ENCODE measurements at regions not wholly inside any gene's neighbourhood (a gene's known extent, or its start where the extent isn't known, plus 50 kb on each side); places are given as distances from the start of the nearest gene placed in this dataset.
"Not testable (repeated sequence)": the region's sequence is repeated elsewhere in the genome, so short reads cannot be mapped to it uniquely, and the experiment has no call there.

DNA sequence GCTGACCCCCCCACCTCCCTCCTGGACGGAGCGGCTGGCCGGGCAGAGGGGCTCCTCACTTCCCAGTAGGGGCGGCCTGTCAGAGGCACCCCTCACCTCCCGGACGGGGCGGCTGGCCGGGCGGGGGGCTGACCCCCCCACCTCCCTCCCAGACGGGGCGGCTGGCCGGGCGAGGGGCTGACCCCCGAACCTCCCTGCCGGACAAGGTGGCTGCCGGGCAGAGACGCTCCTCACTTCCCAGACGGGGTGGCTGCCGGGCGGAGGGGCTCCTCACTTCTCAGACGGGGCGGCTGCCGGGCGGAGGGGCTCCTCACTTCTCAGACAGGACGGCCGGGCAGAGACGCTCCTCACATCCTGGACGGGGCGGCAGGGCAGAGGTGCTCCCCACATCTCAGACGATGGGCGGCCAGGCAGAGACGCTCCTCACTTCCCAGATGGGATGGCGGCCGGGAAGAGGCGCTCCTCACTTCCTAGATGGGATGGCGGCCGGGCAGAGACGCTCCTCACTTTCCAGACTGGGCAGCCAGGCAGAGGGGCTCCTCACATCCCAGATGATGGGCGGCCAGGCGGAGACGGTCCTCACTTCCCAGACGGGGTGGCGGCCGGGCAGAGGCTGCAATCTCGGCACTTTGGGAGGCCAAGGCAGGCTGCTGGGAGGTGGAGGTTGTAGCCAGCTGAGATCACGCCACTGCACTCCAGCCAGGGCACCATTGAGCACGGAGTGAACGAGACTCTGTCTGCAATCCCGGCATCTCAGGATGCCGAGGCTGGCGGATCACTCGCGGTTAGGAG, 66.2 kb upstream of the PAPPA2 start:
- not testable (repeated sequence) for DNase-seq

DNA sequence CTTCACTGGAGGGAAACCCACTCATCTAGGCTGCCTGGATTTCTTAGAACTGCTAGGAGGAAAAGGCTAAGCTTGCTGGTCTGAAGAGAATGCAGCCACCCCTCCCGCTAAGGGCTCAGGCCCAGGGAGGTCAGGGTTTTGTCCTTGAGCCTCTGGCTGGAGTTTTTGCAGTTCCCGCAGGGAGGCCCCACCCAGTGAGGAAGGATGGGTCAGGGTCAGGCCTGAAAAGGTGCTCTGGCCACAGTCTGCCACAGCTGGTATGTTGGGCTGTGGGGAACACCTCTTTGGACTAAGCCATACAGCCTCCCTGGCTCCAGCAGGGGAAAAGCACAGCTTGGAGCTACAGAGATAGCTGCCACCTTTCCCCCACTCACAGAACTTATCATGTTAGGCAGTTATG, 71.4 kb upstream of the PAPPA2 start:
- DNase-seq = no peak

DNA sequence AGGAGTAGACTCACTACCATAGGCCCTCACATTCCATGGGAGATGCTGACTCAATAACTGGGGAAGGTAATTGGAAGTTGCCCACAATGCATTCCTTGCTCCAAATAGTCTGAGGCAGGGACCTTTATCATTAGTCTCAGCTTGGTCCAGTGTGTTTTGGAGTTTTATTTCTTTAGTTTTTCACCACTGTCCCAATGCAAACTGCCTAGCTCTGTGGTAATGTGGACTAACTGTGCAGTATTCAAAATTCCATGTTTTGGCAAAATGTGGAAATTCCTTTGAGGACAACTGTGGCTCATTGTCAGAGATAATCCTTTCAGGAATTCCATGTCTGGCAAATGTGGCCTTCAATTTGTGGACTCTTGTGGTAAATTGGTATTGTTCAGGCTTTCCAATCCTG, 78.1 kb upstream of the PAPPA2 start:
- no peak for DNase-seq

DNA sequence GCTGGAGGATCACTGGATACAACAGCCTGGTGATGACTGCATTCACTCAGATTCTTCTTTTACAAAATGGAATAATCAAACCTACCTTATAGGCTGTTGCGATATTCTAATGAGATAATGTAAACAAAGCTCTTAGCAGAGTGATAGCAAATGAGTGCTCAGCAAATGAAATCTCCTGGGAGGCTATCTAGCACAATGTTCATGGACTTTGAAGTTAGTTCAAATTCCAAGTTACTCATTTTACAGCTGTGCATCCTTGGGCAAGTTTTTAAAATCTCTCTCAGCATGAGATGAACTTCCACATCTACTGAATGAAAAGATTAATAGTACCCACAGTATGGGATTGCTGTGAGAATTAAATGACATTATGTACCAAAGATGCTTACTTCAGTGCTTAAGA, 80.8 kb upstream of the PAPPA2 start:
- DNase-seq = no peak

DNA sequence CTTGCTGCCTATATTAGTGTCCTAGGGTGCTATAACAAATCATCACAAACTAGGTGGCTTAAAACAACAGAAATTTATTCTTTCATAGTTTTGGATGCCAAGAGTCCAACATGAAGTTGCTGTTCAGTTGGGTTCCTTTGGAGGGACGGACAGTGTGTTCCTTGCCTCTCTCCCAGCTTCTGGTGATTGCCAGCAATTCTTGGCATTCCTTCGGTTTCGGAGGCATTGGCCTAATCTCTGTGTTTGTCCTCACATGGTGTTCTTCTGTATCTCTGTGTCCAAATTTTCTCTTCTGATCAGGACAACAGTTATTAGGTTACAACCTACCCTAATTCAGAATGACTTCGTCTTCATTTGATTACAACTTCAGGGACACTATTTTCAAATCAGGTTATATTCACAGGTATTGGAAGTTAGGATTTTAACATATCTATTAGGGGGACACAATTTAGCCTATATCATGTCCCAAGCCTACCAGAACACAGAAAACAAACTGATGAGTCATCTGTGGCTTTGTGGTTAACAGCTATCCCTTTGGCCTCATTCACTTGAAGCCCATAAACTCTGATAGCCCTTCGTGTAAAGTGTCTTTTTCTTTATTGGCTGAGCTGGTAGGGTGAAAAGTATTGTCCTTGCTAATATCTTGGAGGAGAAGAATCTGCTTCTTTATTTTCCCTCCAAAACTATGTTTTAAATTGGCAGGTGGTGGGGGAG, 83.2 kb upstream of the PAPPA2 start:
- peak; percentile 89 for DNase-seq

DNA sequence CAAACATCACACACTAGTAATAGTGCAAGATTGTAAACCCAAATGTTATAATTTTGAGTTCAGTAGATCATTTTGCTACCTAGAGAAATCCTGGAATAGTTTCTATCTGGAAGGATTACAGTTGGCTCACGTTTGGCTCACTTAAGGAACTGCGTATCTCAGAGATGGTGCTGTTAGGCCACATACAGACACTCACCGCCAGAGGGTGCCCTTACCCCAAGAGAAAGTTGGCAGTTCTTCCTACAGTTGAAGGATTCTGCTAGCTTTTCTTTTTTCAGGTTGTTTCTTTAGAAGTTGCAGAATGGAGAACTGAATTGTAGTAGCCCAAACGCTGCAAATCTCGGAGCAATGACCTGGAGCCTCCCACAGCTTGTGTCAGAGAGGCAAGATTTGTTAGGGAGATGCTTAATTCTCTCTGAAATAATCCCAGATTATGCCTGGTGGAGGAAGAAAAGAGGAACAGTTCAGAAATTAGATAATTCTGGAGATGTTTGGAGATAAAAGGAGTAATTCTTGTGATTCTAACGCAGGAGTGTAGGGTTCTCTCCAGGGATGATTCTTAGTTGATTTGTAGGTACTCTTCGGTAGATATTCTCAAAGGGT, 87.9 kb upstream of the PAPPA2 start:
- DNase-seq = peak; percentile 95

DNA sequence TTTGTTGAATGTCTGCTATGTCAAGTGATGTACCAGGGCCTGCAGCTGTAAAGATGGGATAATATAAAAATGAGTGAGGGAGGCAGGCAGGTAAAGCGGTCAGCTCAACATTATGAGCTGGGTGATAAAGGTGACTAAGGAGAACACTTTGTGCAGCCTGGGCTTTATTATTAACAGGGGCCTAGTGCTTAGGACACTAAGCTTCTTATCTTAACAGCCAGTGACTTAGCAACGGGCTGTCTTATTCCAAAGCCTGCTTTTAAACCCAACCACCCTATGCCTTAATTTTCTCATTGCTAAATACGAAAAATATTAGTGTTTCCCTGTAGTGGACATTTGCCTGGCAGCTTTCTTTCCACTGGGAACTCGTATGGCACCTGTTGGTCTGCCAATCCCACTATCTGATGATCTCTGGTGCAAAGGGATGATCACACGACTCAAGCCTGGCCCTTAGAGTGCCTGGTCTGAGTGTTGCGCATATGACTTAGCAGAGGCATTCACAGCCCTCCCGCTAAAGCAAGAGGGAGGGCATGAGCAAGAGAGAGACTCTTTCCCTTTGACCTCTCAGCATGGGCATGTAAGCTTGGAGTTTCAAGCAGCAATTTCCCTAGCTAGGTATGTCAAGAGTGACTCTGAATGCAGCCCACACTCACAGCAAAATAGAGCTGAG, 98.6 kb upstream of the PAPPA2 start:
- DNase-seq = peak; percentile 14

DNA sequence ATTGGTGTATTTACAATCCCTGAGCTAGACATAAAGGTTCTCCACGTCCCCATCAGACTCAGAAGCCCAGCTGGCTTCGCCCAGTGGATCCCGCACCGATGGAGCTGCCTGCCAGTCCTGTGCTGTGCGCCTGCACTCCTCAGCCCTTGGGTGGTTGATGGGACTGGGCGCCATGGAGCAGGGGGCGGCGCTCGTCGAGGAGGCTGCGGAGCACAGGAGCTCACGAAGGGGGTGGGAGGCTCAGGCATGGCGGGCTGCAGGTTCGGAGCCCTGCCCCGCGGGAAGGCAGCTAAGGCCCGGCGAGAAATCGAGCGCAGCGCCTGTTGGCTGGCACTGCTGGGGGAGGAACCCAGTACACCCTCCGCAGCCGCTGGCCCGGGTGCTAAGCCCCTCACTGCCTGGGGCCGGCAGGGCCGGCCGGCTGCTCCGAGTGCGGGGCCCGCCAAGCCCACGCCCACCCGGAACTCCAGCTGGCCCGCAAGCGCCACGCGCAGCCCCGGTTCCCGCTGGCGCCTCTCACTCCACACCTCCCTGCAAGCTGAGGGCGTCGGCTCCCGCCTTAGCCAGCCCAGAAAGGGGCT, 113.8 kb upstream of the PAPPA2 start:
- not testable (repeated sequence) for DNase-seq

DNA sequence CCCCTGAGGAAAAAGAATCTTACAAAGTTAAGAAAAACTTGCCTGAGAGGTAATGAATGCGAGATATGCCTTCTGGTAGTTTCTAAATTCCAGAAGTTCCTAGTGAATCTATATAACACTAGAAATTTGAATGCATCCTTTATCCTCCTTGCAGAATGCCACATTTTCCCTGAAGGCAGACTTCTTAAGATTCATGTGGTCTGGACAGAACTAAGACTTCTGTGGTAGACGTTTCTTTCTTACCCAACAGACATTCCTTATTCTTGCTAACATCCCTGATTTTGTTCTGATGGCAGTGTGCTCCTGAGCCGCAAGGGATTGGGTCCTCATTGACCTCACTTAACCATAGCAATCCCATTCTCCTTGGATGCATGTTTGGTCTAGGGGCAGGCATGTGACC, 121.3 kb upstream of the PAPPA2 start:
- DNase-seq = no peak

DNA sequence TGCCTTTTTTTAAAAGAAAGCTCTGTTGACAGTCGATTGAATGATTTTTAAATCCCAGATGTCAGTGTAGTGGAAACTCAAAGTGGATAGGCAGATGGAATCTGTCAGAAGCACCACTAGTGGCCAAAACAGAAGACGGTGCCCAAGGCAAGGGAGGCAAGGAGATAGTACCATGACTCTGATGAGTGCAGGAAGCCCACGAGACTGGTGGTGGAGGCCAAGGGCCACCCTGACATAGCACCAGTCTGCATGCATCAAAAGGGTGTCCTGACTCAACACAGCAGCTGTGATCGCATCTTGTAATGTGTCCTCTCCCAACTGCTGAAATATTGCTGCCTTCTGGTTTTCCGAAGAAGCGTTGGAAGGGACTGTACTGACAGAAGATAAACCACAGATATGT, 124.1 kb upstream of the PAPPA2 start:
- peak; percentile 15 for DNase-seq

DNA sequence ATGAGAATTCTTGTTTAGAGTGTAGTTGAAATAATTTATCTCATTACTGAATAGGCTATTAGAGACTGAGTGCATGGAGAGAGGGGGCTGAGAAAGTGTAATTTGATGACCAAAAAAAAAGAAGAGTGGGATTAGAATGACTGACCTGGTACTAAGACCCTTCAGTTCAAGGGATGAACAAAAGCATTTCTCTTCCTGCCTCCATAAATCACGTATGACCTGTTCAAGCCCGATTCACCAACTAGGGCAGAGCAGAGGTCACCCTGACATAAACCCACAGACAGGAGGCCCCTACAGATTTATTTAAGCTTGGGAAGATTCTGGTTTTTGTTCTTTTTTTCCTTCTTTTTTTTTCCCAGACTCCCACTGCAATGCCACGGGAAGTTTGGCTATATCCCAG, 123.7 kb upstream of the COP1 start:
- no peak for DNase-seq

DNA sequence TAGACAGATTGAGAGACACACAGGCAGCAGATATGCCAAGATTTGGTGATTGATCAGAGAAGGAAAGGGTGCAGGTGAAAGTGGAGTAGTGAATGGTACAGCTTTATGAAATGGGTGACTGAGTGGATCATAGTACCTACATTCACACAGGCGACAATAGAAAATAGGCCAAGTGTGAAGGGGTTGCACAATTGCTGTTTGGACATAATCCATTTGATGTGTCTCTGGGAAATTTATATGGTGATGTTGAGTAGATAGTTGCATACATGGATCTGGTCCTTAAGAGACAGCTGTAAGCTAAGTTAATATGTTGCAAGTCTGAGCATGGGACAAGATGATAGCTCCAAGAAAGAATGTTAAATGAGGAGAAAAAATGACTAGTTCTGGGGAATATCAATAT, 118.6 kb upstream of the COP1 start:
- no peak for DNase-seq

DNA sequence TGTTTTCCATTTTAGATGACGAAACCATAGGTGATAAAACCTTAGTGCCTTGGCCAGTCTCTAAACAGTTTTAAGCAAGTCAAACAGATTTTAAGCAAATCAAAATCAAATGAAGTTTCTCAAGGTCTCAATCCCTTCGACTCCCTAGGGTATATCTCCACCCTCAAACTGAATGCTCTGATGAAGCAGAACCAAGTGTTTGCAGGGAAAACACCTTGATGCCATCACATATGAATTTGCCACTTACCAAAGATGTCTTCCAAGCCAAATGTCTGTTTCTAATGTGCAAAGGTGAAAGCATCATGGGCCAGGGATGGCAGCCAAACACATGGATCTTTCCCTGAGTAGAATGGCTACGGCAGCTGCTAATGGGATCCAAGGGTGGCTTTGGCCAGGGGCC, 116.4 kb upstream of the COP1 start:
- DNase-seq = no peak

DNA sequence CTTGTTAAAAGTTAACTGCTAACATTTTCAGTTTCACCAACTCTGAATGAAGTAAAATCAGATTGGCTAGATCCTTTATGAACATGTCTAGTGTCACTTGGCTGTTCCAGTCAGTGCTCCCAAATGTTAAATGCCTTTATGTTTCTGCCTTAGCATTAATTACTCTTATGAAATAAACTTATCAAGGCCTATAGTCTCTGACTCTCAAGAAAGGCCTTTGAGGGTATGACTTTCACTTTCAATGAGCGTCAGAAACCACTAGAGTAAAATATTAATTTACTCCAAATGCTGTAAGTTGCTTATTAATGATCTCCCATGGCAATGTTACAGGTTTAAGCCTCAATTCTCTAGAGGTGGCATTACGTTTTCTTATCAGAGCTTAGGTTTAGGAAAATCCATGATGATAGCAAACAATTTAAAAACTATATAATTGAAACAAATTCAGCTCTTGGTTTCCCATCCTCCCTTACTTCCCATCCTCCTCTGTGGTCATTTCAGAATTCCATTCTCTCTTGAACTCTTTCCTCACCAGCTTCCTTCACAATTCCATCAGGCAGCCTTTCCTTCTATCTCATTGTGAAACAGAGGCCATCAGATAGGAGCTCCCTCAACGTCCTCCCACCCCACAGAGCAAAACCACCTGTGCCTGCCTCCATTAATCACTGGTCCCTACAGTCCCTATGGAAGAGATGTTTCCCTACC, 108.6 kb upstream of the COP1 start:
- peak; percentile 27 for DNase-seq

DNA sequence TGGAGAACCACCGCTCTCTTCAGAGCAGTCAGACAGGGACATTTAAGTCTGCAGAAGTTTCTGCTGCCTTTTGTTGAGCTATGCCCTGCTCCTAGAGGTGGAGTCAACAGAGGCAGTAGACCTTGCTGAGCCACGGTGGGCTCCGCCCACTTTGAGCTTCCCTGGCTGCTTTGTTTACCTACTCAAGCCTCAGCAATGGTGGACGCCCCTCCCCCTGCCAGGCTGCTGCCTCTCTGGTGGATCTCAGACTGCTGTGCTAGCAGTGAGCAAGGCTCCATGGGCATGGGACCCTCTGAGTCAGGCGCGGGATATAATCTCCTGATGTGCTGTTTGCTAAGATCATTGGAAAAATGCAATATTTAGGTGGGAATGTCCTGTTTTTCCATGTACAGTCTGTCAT, 89.5 kb upstream of the COP1 start:
- DNase-seq = not testable (repeated sequence)

DNA sequence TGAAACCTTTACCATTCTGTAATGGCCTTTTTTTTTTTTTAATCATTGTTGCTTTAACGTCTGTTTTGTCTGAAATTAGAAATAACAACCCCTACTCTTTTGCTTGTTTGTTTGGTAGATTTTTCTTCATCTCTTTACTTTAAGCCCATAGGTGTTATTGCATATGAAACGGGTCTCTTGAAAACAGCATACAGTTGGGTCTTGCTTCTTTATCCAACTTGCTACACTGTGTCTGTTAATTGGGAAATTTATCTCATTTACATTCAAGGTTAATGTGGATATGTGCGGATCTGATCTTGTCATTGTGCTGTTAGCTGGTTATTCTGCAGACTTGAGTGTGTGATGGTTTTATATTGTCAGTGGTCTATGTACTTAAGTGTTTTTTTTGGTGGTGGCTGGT, 78.9 kb upstream of the COP1 start:
- DNase-seq = no peak

DNA sequence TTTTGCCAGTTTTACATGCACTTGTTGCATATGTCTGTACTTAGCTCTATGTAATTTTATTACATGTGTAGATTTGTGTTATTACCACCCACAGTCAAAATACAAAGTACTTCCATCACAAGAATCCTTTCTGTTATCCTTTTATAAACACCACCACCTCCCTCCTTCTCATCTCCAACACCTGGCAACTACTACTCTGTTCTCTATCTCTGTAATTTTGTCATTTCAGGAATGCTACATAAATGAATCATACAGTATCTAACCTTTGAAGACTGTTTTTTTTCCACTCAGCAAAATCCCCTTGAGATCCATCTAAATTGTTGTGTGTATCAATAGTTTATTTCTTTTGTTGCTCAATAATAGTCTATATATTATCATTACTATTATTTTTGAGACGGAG, 64.5 kb upstream of the COP1 start:
- DNase-seq = no peak
